ENCODE measurements at regions not wholly inside any gene's neighbourhood (a gene's known extent, or its start where the extent isn't known, plus 50 kb on each side); places are given as distances from the start of the nearest gene placed in this dataset.

- TF ChIP-seq EZH2 (IDR thresholded peaks at IDR 0.05), result no peak
- TF ChIP-seq POLR2AphosphoS5 (IDR thresholded peaks at IDR 0.05; ENCODE audit: borderline replicate concordance, low read depth, low read length), result no peak
These were observed 279.1 kb downstream of the UTRN start for GRCh38 chr6:144564202-144564601.

Data from SK-N-MC (cell line).